KMS-11 (cell line): ENCODE measurements at regions not wholly inside any gene's neighbourhood (a gene's known extent, or its start where the extent isn't known, plus 50 kb on each side); places are given as distances from the start of the nearest gene placed in this dataset.

Experiments used
- H2AFZ ChIP-seq: fragments of 200-600 bp; sonication (generic); 2 replicates; pipeline ENCODE4 v1.6.1; 2016; ENCODE audit warnings: antibody characterized with exemption, mixed run types, low read depth
- H3K27ac ChIP-seq: fragments of 200-600 bp; sonication (generic); 2 replicates; pipeline ENCODE4 v1.6.1; 2016; ENCODE audit warnings: mild to moderate bottlenecking, mixed run types
- H3K27me3 ChIP-seq: fragments of 200-600 bp; sonication (generic); 2 replicates; pipeline ENCODE4 v1.6.1; 2017; ENCODE audit warnings: mild to moderate bottlenecking, low read depth, mixed run types, moderate library complexity; ENCODE audit not compliant: insufficient read depth
- H3K36me3 ChIP-seq: fragments of 200-600 bp; sonication (generic); 2 replicates; pipeline ENCODE4 v1.6.1; 2017; ENCODE audit warnings: mild to moderate bottlenecking, mixed run types; ENCODE audit not compliant: insufficient read depth
- H3K4me1 ChIP-seq: fragments of 200-600 bp; sonication (generic); 2 replicates; pipeline ENCODE4 v1.6.1; 2016; ENCODE audit warnings: mild to moderate bottlenecking, low read depth, mixed run types; ENCODE audit not compliant: poor library complexity, severe bottlenecking
- H3K4me2 ChIP-seq: fragments of 200-600 bp; sonication (generic); 2 replicates; pipeline ENCODE4 v1.7.0; 2016; ENCODE audit warnings: mild to moderate bottlenecking, mixed run types
- H3K4me3 ChIP-seq: fragments of 200-600 bp; sonication (generic); IDR thresholded peaks from 2 replicates; pipeline ENCODE4 v1.6.1; 2017; ENCODE audit warnings: low read depth, low read length, mixed read lengths; ENCODE audit not compliant: insufficient read depth
- H3K79me2 ChIP-seq: fragments of 200-600 bp; sonication (generic); 2 replicates; pipeline ENCODE4 v1.6.1; 2016; ENCODE audit warnings: low read depth, mixed run types; ENCODE audit not compliant: insufficient read depth
- H3K9ac ChIP-seq: fragments of 200-600 bp; sonication (generic); 2 replicates; pipeline ENCODE4 v1.6.1; 2016; ENCODE audit warnings: mild to moderate bottlenecking, mixed run types
- H4K20me1 ChIP-seq: fragments of 200-600 bp; sonication (generic); 2 replicates; pipeline ENCODE4 v1.6.1; 2016; ENCODE audit warnings: mild to moderate bottlenecking, mixed run types; ENCODE audit not compliant: insufficient read depth
- TF ChIP-seq, protein P1 (sequence below): fragments of 200-600 bp; sonication (generic); conservative IDR thresholded peaks from 2 replicates; pipeline ENCODE4 v1.6.1; 2017; ENCODE audit warnings: low read depth, mild to moderate bottlenecking, antibody characterized with exemption, low read length, moderate library complexity, mixed read lengths

- H3K4me2 ChIP-seq, result no peak overlapping the region
- no peaks in the 10 kb centered on the region for H3K4me1 ChIP-seq
- H3K4me3 ChIP-seq, result no peak overlapping the region
- H3K27ac ChIP-seq, result no peak overlapping the region
- no peak overlapping the region for H3K9ac ChIP-seq
- H2AFZ ChIP-seq, result no peak overlapping the region
- TF ChIP-seq, protein P1, sequence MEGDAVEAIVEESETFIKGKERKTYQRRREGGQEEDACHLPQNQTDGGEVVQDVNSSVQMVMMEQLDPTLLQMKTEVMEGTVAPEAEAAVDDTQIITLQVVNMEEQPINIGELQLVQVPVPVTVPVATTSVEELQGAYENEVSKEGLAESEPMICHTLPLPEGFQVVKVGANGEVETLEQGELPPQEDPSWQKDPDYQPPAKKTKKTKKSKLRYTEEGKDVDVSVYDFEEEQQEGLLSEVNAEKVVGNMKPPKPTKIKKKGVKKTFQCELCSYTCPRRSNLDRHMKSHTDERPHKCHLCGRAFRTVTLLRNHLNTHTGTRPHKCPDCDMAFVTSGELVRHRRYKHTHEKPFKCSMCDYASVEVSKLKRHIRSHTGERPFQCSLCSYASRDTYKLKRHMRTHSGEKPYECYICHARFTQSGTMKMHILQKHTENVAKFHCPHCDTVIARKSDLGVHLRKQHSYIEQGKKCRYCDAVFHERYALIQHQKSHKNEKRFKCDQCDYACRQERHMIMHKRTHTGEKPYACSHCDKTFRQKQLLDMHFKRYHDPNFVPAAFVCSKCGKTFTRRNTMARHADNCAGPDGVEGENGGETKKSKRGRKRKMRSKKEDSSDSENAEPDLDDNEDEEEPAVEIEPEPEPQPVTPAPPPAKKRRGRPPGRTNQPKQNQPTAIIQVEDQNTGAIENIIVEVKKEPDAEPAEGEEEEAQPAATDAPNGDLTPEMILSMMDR, result no peak
- H3K36me3 ChIP-seq, result no peaks in the 10 kb centered on the region
- H3K79me2 ChIP-seq, result no peaks in the 10 kb centered on the region
- no peaks in the 10 kb centered on the region for H3K27me3 ChIP-seq
- H4K20me1 ChIP-seq, result no peaks in the 10 kb centered on the region
Observed at GRCh38 chr5:67495072-67495471, 298.5 kb upstream of the CD180 start.

DNA sequence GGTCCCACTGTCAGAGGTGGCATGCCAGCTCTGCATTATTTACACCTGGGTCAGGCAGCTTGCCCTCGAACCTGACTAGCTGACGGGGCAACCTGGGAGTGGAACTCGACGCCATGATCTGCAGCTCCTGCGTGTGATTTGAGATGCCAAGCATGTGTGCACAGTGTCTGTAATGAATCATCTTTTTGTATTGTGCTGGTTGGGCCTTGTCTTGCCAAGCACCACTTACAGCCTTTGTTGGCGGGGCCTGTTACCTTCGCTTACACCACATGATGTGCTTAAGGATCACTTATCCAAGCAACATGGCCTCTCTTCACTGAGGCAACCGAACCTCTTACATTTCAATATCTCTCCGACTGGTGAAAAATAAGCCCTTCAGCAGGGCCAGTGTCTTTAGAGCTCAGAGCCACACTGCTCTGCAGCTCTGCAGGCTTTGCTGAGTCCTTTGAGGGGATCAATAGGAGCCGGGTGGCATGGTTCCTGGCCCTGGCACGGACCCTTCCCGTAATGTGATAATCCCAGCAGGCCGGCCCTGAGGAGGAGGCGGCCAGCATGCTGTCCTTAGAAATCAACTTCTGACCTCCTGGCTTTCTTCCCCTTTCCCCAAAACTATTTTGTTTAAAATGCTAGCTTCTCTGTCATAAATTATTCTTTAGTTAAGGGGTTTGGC is 297.7 kb upstream of the CD180 start:
- Histone ChIP-seq H3K9ac (no peak overlapping the region), H3K27ac (no peak overlapping the region), H3K36me3 (no peaks in the 10 kb centered on the region), H3K27me3 (no peaks in the 10 kb centered on the region), H3K79me2 (no peaks in the 10 kb centered on the region), H3K4me3 (no peak overlapping the region), H3K4me1 (no peaks in the 10 kb centered on the region), H4K20me1 (no peaks in the 10 kb centered on the region), H2AFZ (no peak overlapping the region), H3K4me2 (no peak overlapping the region)
- TF ChIP-seq, protein P1, result no peak

- Histone ChIP-seq H3K9ac (no peak overlapping the region), H3K36me3 (no peaks in the 10 kb centered on the region), H3K4me2 (no peak overlapping the region), H3K27me3 (no peaks in the 10 kb centered on the region), H3K4me3 (no peak overlapping the region), H4K20me1 (no peaks in the 10 kb centered on the region), H3K27ac (no peak overlapping the region), H3K4me1 (no peaks in the 10 kb centered on the region), H3K79me2 (no peaks in the 10 kb centered on the region), H2AFZ (no peak overlapping the region)
- TF ChIP-seq, protein P1, result no peak
Observed at GRCh38 chr5:67493676-67494075, 297.1 kb upstream of the CD180 start.

DNA sequence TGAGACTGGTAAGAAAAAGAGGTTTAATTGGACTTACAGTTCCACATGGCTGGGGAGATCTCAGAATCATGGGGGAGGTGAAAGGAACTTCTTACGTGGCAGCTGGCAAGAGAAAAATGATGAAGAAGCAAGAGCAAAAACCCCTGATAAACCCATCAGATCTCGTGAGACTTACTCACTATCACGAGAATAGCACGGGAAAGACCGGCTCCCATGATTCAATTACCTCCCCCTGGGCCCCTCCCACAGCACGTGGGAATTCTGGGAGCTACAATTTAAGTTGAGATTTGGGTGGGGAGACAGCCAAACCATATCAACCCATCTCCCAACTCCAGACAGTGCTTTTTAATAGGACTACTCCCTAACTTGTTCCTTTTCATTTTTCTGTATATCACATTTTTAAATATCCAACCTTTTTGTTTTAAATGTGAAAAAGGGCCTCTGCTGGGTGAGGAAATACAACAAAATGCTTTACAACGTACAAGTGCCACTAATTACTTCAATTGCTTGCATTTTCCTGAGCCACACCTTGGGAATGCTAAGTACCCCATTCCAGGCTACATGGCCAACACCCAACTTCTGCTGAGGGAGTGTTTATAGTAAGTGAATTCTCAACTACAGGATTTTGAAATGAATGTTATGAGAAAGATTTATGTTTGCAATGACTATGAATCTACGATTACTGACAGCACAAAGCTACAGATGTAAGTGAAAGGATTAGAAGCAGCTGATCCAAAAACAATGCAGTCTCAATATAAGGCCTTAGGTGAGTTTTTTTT is 294.1 kb upstream of the CD180 start:
- no peak overlapping the region for H3K4me3 ChIP-seq
- H2AFZ ChIP-seq, result no peak overlapping the region
- TF ChIP-seq, protein P1, result no peak

More for the DNA sequence above, 294.1 kb upstream of the CD180 start:
- Histone ChIP-seq H3K27me3 (no peaks in the 10 kb centered on the region), H3K4me1 (no peaks in the 10 kb centered on the region), H3K27ac (no peak overlapping the region), H3K4me2 (no peak overlapping the region), H3K36me3 (no peaks in the 10 kb centered on the region), H3K79me2 (no peaks in the 10 kb centered on the region), H4K20me1 (no peaks in the 10 kb centered on the region), H3K9ac (no peak overlapping the region)
